H1 (cell line): ENCODE measurements at regions not wholly inside any gene's neighbourhood (a gene's known extent, or its start where the extent isn't known, plus 50 kb on each side); places are given as distances from the start of the nearest gene placed in this dataset.

Source experiments
- BRCA1 ChIP-seq: IDR thresholded peaks from 2 replicates; pipeline ENCODE4 v1.6.1; 2012; ENCODE audit warnings: low read depth, low read length, improper control_type of control experiment
- CHD2 ChIP-seq: IDR thresholded peaks from 2 replicates; pipeline ENCODE4 v1.6.1; 2012; ENCODE audit warnings: low read length, improper control_type of control experiment
- EGR1 ChIP-seq: IDR thresholded peaks from 2 replicates; pipeline ENCODE4 v1.6.1; 2011; ENCODE audit warnings: low read depth, low read length, borderline replicate concordance
- SIRT6 ChIP-seq: IDR thresholded peaks from one replicate; pipeline ENCODE4 v1.7.1; 2012; ENCODE audit warnings: low read length, inconsistent platforms
- SUZ12 ChIP-seq: fragments of 200-600 bp; sonication (generic); IDR thresholded peaks from 2 replicates; pipeline ENCODE4 v1.6.1; 2012; ENCODE audit warnings: mild to moderate bottlenecking, inconsistent platforms, low read length, moderate library complexity, mixed read lengths
- TAF7 ChIP-seq: optimal IDR thresholded peaks from 2 replicates; pipeline ENCODE3; 2011; ENCODE audit warnings: low read depth, mild to moderate bottlenecking, inconsistent platforms, low read length, moderate library complexity, borderline replicate concordance
- ZNF274 ChIP-seq: IDR thresholded peaks from 2 replicates; pipeline ENCODE4 v1.7.0; 2012; ENCODE audit warnings: low read length, borderline replicate concordance; ENCODE audit errors: extremely low read depth
- TF ChIP-seq, protein P1 (sequence below): fragments of 300-600 bp; sonication (generic); IDR thresholded peaks from 2 replicates; pipeline ENCODE4 v1.7.1; 2012; ENCODE audit warnings: low read length, moderate library complexity, mild to moderate bottlenecking, inconsistent platforms; ENCODE audit not compliant: insufficient replicate concordance
- TF ChIP-seq, protein P2 (sequence below): IDR thresholded peaks from 2 replicates; pipeline ENCODE4 v1.6.1; 2012; ENCODE audit warnings: inconsistent platforms

DNA sequence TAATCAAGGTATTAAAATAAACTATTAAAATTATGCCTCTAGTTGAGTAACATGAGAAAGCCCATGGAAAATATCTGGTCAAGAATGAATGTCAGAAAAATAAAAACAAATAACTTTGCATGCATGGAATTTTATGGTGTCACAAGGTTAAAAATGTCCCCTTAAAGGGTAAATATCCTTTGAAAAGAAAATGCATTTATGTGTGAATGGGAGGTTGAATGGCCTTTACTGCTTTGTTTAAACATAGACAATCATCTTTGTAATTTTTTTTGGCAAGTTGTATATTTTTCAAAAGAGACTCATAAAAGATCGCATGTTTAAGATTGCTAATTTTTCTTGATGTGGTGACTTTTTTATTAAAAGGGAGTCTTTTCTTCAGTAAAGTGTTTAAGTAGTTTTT, 564.2 kb downstream of the NR2F2 start (continued):
- TF ChIP-seq CHD2, result no peak
- no peak for TF ChIP-seq SUZ12
- TF ChIP-seq EGR1, result no peak
- TF ChIP-seq, protein P1, sequence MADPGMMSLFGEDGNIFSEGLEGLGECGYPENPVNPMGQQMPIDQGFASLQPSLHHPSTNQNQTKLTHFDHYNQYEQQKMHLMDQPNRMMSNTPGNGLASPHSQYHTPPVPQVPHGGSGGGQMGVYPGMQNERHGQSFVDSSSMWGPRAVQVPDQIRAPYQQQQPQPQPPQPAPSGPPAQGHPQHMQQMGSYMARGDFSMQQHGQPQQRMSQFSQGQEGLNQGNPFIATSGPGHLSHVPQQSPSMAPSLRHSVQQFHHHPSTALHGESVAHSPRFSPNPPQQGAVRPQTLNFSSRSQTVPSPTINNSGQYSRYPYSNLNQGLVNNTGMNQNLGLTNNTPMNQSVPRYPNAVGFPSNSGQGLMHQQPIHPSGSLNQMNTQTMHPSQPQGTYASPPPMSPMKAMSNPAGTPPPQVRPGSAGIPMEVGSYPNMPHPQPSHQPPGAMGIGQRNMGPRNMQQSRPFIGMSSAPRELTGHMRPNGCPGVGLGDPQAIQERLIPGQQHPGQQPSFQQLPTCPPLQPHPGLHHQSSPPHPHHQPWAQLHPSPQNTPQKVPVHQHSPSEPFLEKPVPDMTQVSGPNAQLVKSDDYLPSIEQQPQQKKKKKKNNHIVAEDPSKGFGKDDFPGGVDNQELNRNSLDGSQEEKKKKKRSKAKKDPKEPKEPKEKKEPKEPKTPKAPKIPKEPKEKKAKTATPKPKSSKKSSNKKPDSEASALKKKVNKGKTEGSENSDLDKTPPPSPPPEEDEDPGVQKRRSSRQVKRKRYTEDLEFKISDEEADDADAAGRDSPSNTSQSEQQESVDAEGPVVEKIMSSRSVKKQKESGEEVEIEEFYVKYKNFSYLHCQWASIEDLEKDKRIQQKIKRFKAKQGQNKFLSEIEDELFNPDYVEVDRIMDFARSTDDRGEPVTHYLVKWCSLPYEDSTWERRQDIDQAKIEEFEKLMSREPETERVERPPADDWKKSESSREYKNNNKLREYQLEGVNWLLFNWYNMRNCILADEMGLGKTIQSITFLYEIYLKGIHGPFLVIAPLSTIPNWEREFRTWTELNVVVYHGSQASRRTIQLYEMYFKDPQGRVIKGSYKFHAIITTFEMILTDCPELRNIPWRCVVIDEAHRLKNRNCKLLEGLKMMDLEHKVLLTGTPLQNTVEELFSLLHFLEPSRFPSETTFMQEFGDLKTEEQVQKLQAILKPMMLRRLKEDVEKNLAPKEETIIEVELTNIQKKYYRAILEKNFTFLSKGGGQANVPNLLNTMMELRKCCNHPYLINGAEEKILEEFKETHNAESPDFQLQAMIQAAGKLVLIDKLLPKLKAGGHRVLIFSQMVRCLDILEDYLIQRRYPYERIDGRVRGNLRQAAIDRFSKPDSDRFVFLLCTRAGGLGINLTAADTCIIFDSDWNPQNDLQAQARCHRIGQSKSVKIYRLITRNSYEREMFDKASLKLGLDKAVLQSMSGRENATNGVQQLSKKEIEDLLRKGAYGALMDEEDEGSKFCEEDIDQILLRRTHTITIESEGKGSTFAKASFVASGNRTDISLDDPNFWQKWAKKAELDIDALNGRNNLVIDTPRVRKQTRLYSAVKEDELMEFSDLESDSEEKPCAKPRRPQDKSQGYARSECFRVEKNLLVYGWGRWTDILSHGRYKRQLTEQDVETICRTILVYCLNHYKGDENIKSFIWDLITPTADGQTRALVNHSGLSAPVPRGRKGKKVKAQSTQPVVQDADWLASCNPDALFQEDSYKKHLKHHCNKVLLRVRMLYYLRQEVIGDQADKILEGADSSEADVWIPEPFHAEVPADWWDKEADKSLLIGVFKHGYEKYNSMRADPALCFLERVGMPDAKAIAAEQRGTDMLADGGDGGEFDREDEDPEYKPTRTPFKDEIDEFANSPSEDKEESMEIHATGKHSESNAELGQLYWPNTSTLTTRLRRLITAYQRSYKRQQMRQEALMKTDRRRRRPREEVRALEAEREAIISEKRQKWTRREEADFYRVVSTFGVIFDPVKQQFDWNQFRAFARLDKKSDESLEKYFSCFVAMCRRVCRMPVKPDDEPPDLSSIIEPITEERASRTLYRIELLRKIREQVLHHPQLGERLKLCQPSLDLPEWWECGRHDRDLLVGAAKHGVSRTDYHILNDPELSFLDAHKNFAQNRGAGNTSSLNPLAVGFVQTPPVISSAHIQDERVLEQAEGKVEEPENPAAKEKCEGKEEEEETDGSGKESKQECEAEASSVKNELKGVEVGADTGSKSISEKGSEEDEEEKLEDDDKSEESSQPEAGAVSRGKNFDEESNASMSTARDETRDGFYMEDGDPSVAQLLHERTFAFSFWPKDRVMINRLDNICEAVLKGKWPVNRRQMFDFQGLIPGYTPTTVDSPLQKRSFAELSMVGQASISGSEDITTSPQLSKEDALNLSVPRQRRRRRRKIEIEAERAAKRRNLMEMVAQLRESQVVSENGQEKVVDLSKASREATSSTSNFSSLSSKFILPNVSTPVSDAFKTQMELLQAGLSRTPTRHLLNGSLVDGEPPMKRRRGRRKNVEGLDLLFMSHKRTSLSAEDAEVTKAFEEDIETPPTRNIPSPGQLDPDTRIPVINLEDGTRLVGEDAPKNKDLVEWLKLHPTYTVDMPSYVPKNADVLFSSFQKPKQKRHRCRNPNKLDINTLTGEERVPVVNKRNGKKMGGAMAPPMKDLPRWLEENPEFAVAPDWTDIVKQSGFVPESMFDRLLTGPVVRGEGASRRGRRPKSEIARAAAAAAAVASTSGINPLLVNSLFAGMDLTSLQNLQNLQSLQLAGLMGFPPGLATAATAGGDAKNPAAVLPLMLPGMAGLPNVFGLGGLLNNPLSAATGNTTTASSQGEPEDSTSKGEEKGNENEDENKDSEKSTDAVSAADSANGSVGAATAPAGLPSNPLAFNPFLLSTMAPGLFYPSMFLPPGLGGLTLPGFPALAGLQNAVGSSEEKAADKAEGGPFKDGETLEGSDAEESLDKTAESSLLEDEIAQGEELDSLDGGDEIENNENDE, result no peak
- TF ChIP-seq SIRT6, result no peak
- TF ChIP-seq TAF7, result no peak
- no peak for TF ChIP-seq ZNF274
- TF ChIP-seq, protein P2, sequence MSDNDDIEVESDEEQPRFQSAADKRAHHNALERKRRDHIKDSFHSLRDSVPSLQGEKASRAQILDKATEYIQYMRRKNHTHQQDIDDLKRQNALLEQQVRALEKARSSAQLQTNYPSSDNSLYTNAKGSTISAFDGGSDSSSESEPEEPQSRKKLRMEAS, result no peak
- no peak for TF ChIP-seq BRCA1
